A549 (cell line): ENCODE measurements at regions not wholly inside any gene's neighbourhood (a gene's known extent, or its start where the extent isn't known, plus 50 kb on each side); places are given as distances from the start of the nearest gene placed in this dataset.

Experiments used
- ATAC-seq, 2 experiments: fragments of 200-7000 bp in 1 of 2; fragments of >200 bp in 1 of 2; cut with Nextera tagmentation in 1 of 2; cut with Tn5 transposase in 1 of 2; 3 replicates each; pipeline versions ENCODE4 v1.8.0 to v1.9.1; 2018 to 2020; ENCODE audit warnings: mild to moderate bottlenecking in 1 of 2, moderate library complexity in 1 of 2
- CTCF ChIA-PET: fragments of 300-600 bp; sonication (Branson Sonifier 250); formaldehyde crosslinking; extraction: SDS; loops from one replicate; lab custom pipeline; 2021; ENCODE audit warnings: antibody characterized with exemption, inconsistent platforms; lab: Yijun Ruan, JAX
- POLR2A ChIA-PET: fragments of 350-600 bp; formaldehyde crosslinking; extraction: SDS; loops from one replicate; lab custom pipeline; 2021; ENCODE audit warnings: antibody characterized with exemption, inconsistent platforms; lab: Yijun Ruan, JAX
- DNase-seq, 2 experiments: peaks; one replicate each; pipeline versions ENCODE4 v3.0.0 to v3.0.0-alpha.2; 2011 to 2016; ENCODE audit warnings: low read depth in 1 of 2, low spot score in 1 of 2
- FAIRE-seq: peaks from 2 replicates; lab custom pipeline; 2011; peaks lifted over from hg19 to GRCh38; lab: Jason Lieb, UNC
- H3K27ac ChIP-seq, 2 experiments: fragments of >200 bp; sonication (Bioruptor Twin); formaldehyde crosslinking; 3 replicates each; pipeline ENCODE4 v1.5.1; 2016 to 2017
- H3K4me1 ChIP-seq: fragments of >200 bp; sonication (Bioruptor Twin); formaldehyde crosslinking; 3 replicates; pipeline ENCODE4 v1.6.1; 2016
- H3K4me2 ChIP-seq: fragments of >200 bp; sonication (Bioruptor Twin); formaldehyde crosslinking; 3 replicates; pipeline ENCODE4 v1.6.1; 2016
- H3K4me3 ChIP-seq: fragments of >200 bp; sonication (Bioruptor Twin); formaldehyde crosslinking; 3 replicates; pipeline ENCODE4 v1.5.1; 2016
- H3K9me3 ChIP-seq: fragments of >200 bp; sonication (Bioruptor Twin); formaldehyde crosslinking; 3 replicates; pipeline ENCODE4 v1.6.1; 2016
- CBX8 ChIP-seq: fragments of 200-600 bp; sonication (generic); IDR thresholded peaks from 2 replicates; pipeline ENCODE4 v1.6.1; 2016
- CEBPB ChIP-seq, 2 experiments: fragments of >200 bp in 1 of 2; sonication (Bioruptor Twin) in 1 of 2; formaldehyde crosslinking in 1 of 2; IDR thresholded peaks; 2 replicates each; pipeline ENCODE4 v1.6.1; 2012 to 2016
- CHD4 ChIP-seq: fragments of 200-600 bp; sonication (generic); IDR thresholded peaks from 2 replicates; pipeline ENCODE4 v1.6.1; 2016; ENCODE audit warnings: antibody characterized with exemption, mild to moderate bottlenecking, borderline replicate concordance
- ESRRA ChIP-seq: fragments of 150-350 bp; IDR thresholded peaks from 2 replicates; pipeline ENCODE4 v1.6.1; 2014; ENCODE audit warnings: mild to moderate bottlenecking, low read length, borderline replicate concordance
- FOSB ChIP-seq: fragments of 250-450 bp; sonication (Bioruptor Pico); IDR thresholded peaks from 2 replicates; pipeline ENCODE4 v1.5.0; 2020; ENCODE audit warnings: mild to moderate bottlenecking, moderate library complexity
- FOSL2 ChIP-seq, 2 experiments: fragments of 450-650 bp in 1 of 2; fragments of >200 bp in 1 of 2; sonication (Bioruptor Twin) in 1 of 2; formaldehyde crosslinking; IDR thresholded peaks; 2 replicates each; pipeline versions ENCODE4 v1.5.0 to v1.6.1; 2016 to 2020; ENCODE audit warnings: mild to moderate bottlenecking in 1 of 2, moderate library complexity in 1 of 2
- FOXS1 ChIP-seq: fragments of 250-450 bp; sonication (Bioruptor Pico); IDR thresholded peaks from 2 replicates; pipeline ENCODE4 v1.5.0; 2020; ENCODE audit warnings: mild to moderate bottlenecking, moderate library complexity
- HDAC2 ChIP-seq: fragments of 200-600 bp; sonication (generic); IDR thresholded peaks from 2 replicates; pipeline ENCODE4 v1.6.1; 2016
- JUN ChIP-seq, 2 experiments: fragments of >200 bp; sonication (Bioruptor Twin); formaldehyde crosslinking; IDR thresholded peaks; 2 replicates in 1 of 2; 3 replicates in 1 of 2; pipeline ENCODE4 v1.6.1; 2016 to 2017
- JUNB ChIP-seq: fragments of >200 bp; sonication (Bioruptor Twin); formaldehyde crosslinking; IDR thresholded peaks from 2 replicates; pipeline ENCODE4 v1.6.1; 2016
- MAFK ChIP-seq: fragments of 450-650 bp; IDR thresholded peaks from 2 replicates; pipeline ENCODE4 v1.6.1; 2014; ENCODE audit not compliant: partially characterized antibody
- MAZ ChIP-seq: fragments of 150-350 bp; IDR thresholded peaks from 2 replicates; pipeline ENCODE4 v1.6.1; 2014; ENCODE audit warnings: antibody characterized with exemption, low read depth, low read length, borderline replicate concordance
- MYC ChIP-seq: IDR thresholded peaks from 2 replicates; pipeline ENCODE4 v1.6.1; 2012; ENCODE audit warnings: mild to moderate bottlenecking, inconsistent platforms, low read length, improper control_type of control experiment, borderline replicate concordance
- NR3C1 ChIP-seq: fragments of >200 bp; sonication (Bioruptor Twin); formaldehyde crosslinking; IDR thresholded peaks from 3 replicates; pipeline ENCODE4 v1.6.1; 2017
- PHF8 ChIP-seq: fragments of 200-600 bp; sonication (generic); IDR thresholded peaks from 2 replicates; pipeline ENCODE4 v1.6.1; 2016; ENCODE audit warnings: low read depth, mild to moderate bottlenecking, antibody characterized with exemption, moderate library complexity, borderline replicate concordance
- RARB ChIP-seq: fragments of 250-450 bp; sonication (Bioruptor Pico); IDR thresholded peaks from 2 replicates; pipeline ENCODE4 v1.8.0; 2021; ENCODE audit warnings: mild to moderate bottlenecking, moderate library complexity
- RCOR1 ChIP-seq: fragments of 150-350 bp; IDR thresholded peaks from 2 replicates; pipeline ENCODE4 v1.6.1; 2014; ENCODE audit warnings: antibody characterized with exemption, low read length, low read depth
- RFX5 ChIP-seq: fragments of 450-650 bp; IDR thresholded peaks from 2 replicates; pipeline ENCODE4 v1.7.1; 2014; ENCODE audit warnings: antibody characterized with exemption, mild to moderate bottlenecking, moderate library complexity
- RNF2 ChIP-seq: fragments of 200-600 bp; sonication (generic); IDR thresholded peaks from 2 replicates; pipeline ENCODE4 v1.6.1; 2016; ENCODE audit warnings: low read depth, mild to moderate bottlenecking, antibody characterized with exemption, moderate library complexity, borderline replicate concordance
- ZC3H11A ChIP-seq: fragments of 450-650 bp; IDR thresholded peaks from 2 replicates; pipeline ENCODE4 v1.6.1; 2014; ENCODE audit warnings: antibody characterized with exemption, mild to moderate bottlenecking
- WGBS: methylation state at CpG from one replicate; pipeline ENCODE4 v1.1.6; 2017; ENCODE audit errors: missing lambda C conversion rate; 5-methylcytosine and 5-hydroxymethylcytosine counted together
- TF ChIP-seq, protein P1 (sequence below): fragments of 150-350 bp; IDR thresholded peaks from 2 replicates; pipeline ENCODE4 v1.6.1; 2014; ENCODE audit warnings: low read depth, mild to moderate bottlenecking, low read length
- TF ChIP-seq, protein P2 (sequence below): fragments of >200 bp; sonication (Bioruptor Twin); formaldehyde crosslinking; IDR thresholded peaks from 3 replicates; pipeline ENCODE4 v1.5.1; 2016
- TF ChIP-seq, protein P3 (sequence below): fragments of >200 bp; sonication (Bioruptor Twin); formaldehyde crosslinking; IDR thresholded peaks from 2 replicates; pipeline ENCODE4 v1.6.1; 2016
- TF ChIP-seq, protein P4 (sequence below): IDR thresholded peaks from 2 replicates; pipeline ENCODE4 v1.6.1; 2012; ENCODE audit warnings: low read depth, borderline replicate concordance

DNA sequence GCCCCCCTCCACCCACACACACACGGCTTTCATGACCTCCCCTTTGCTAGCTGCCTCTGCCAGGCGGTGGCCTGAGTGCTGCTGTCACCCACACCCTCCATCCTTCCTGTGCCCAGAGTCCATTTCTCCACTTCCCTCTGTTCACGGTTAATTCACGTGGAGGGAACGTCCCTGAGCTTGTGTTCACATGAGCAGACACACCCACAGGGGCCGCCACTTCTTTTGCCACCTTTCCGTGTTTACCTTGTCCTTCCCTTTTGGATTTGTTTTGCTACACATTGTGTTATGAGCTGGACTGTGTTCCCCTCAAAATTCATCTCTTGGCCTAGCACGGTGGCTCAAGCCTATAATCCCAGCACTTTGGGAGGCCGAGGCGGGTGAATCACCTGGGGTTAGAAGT is 128.0 kb downstream of the ETS2 start:
- no peaks in the 10 kb centered on the region; the same call in 2 of the 3 replicates for H3K9me3 ChIP-seq
- ChIA-PET CTCF (no interaction called here), POLR2A (no interaction called here)
- no peak overlapping the region for H3K27ac ChIP-seq
- H3K4me2 ChIP-seq: no peak overlapping the region
- no peak for FAIRE-seq
- ATAC-seq: no peak
- H3K4me3 ChIP-seq: no peak overlapping the region
- DNase-seq: no peak
- TF ChIP-seq CBX8 (no peak), FOSB (no peak), CEBPB (IDR thresholded peaks at IDR 0.05) (no peak), ESRRA (no peak), JUNB (no peak), PHF8 (no peak), FOXS1 (CRISPR knock-in tag) (no peak), JUN (IDR thresholded peaks at IDR 0.05) (no peak), MAFK (no peak), FOSL2 (IDR thresholded peaks at IDR 0.05) (no peak), FOSL2 (CRISPR knock-in tag; IDR thresholded peaks at IDR 0.05) (no peak), RNF2 (no peak), MYC (no peak), NR3C1 (no peak), RCOR1 (no peak), ZC3H11A (no peak), RARB (CRISPR knock-in tag) (no peak)
- TF ChIP-seq, protein P1, sequence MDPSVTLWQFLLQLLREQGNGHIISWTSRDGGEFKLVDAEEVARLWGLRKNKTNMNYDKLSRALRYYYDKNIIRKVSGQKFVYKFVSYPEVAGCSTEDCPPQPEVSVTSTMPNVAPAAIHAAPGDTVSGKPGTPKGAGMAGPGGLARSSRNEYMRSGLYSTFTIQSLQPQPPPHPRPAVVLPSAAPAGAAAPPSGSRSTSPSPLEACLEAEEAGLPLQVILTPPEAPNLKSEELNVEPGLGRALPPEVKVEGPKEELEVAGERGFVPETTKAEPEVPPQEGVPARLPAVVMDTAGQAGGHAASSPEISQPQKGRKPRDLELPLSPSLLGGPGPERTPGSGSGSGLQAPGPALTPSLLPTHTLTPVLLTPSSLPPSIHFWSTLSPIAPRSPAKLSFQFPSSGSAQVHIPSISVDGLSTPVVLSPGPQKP: no peak
- TF ChIP-seq, protein P2, sequence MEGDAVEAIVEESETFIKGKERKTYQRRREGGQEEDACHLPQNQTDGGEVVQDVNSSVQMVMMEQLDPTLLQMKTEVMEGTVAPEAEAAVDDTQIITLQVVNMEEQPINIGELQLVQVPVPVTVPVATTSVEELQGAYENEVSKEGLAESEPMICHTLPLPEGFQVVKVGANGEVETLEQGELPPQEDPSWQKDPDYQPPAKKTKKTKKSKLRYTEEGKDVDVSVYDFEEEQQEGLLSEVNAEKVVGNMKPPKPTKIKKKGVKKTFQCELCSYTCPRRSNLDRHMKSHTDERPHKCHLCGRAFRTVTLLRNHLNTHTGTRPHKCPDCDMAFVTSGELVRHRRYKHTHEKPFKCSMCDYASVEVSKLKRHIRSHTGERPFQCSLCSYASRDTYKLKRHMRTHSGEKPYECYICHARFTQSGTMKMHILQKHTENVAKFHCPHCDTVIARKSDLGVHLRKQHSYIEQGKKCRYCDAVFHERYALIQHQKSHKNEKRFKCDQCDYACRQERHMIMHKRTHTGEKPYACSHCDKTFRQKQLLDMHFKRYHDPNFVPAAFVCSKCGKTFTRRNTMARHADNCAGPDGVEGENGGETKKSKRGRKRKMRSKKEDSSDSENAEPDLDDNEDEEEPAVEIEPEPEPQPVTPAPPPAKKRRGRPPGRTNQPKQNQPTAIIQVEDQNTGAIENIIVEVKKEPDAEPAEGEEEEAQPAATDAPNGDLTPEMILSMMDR: no peak
- H3K4me1 ChIP-seq: no peaks in the 10 kb centered on the region
- 91% methylated on average over 10 of the region's 10 CpGs for WGBS

DNA sequence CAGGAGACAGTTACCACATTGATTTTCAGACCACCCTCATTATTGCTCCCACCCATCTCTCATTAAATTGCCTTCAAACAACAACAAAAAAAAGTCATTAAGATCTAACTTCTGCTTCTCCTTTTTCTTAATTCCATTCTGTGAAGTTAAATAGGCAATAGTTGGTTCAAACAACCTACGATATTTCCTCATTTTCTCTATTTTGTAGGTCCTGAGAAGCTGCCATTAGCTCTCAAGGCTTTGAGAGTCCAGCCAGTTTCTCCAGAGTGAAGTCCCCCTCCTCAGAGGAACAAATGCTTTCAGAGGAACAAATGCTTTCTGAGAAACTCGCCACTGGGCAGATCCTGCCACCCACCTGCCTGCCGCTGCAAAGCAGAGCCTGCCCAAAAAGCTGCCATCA is 125.6 kb downstream of the ETS2 start:
- CTCF ChIA-PET: no interaction called here

DNA sequence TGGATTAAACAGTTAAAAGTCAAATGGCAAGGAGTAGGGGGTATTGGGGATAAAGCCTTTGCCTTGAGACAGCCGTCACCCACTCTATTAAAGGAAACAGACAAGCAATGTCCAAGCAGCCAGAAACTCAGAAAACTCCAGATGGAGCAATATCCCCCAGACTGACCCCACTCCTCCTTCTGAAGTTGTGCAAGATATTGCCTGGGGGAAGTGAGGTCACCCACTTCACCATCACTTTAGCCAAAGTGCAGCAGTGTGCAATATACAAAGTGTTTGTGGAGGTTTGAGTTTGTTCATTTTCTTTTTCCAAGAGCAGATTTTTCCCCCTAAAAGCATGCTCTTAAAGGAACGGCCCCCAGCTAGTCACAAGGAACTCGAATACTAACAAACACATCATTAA is 125.1 kb downstream of the ETS2 start:
- H3K4me2 ChIP-seq: no peak overlapping the region
- CTCF ChIA-PET: no interaction called here
- POLR2A ChIA-PET: no interaction called here
- WGBS: 37% methylated on average over 3 of the region's 3 CpGs
- ATAC-seq (no peak), FAIRE-seq (no peak), DNase-seq (no peak)
- no peaks in the 10 kb centered on the region; the same call in 2 of the 3 replicates for H3K9me3 ChIP-seq
- no peak overlapping the region; a peak in 1 of 6 replicates for H3K27ac ChIP-seq
- TF ChIP-seq, protein P2: no peak
- TF ChIP-seq HDAC2: no peak
- TF ChIP-seq, protein P3, sequence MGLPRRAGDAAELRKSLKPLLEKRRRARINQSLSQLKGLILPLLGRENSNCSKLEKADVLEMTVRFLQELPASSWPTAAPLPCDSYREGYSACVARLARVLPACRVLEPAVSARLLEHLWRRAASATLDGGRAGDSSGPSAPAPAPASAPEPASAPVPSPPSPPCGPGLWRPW: no peak
- peak in 1 of 2 experiments; percentile 11; a peak in 1 of 4 replicates for TF ChIP-seq CEBPB (IDR thresholded peaks at IDR 0.05)
- TF ChIP-seq, protein P4, sequence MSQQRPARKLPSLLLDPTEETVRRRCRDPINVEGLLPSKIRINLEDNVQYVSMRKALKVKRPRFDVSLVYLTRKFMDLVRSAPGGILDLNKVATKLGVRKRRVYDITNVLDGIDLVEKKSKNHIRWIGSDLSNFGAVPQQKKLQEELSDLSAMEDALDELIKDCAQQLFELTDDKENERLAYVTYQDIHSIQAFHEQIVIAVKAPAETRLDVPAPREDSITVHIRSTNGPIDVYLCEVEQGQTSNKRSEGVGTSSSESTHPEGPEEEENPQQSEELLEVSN: no peak
- TF ChIP-seq MAZ: no peak
- no peak for TF ChIP-seq CHD4
- no peak overlapping the region for H3K4me3 ChIP-seq
- peaks cover 4% of the 10 kb centered on the region; the same call in 1 of the 3 replicates for H3K4me1 ChIP-seq

More for the DNA sequence above, 125.6 kb downstream of the ETS2 start:
- no peak for TF ChIP-seq JUNB
- no peak for TF ChIP-seq RFX5
- TF ChIP-seq, all 56 proteins: peak for 0
- no peaks in the 10 kb centered on the region; the same call in 2 of the 3 replicates for H3K9me3 ChIP-seq
- FAIRE-seq: no peak
- no peaks in the 10 kb centered on the region; the same call in 2 of the 3 replicates for H3K4me1 ChIP-seq
- ATAC-seq: no peak
- POLR2A ChIA-PET: no interaction called here
- 85% methylated on average over 1 of the region's 3 CpGs for WGBS
- DNase-seq: no peak
- no peak overlapping the region for H3K4me3 ChIP-seq
- H3K4me2 ChIP-seq: no peak overlapping the region
- no peak overlapping the region for H3K27ac ChIP-seq
